ENCODE measurements at regions not wholly inside any gene's neighbourhood (a gene's known extent, or its start where the extent isn't known, plus 50 kb on each side); places are given as distances from the start of the nearest gene placed in this dataset.

- no peak for DNase-seq (ENCODE audit: low spot score)
- no peak for TF ChIP-seq CTCF (IDR thresholded peaks at IDR 0.05; ENCODE audit: borderline replicate concordance, control extremely low read depth, extremely low read depth, insufficient read depth, missing control alignments)
- in situ Hi-C loops (cut with MboI; ENCODE audit: low sequenced_read_pairs, unreplicated experiment) = no loop called here
Observed at GRCh38 chr3:167958141-167958540, 137.6 kb downstream of the GOLIM4 start.

- DNase-seq (ENCODE audit: low spot score) = no peak
- TF ChIP-seq CTCF (IDR thresholded peaks at IDR 0.05; ENCODE audit: borderline replicate concordance, control extremely low read depth, extremely low read depth, insufficient read depth, missing control alignments) = no peak
- in situ Hi-C loops (cut with MboI; ENCODE audit: low sequenced_read_pairs, unreplicated experiment) = no loop called here
Observed at GRCh38 chr3:167952969-167953368, 142.8 kb downstream of the GOLIM4 start.

GRCh38 chr3:167950212-167950611 lies 145.5 kb downstream of the GOLIM4 start:
- no peak for DNase-seq (ENCODE audit: low spot score)
- TF ChIP-seq CTCF (IDR thresholded peaks at IDR 0.05; ENCODE audit: borderline replicate concordance, control extremely low read depth, extremely low read depth, insufficient read depth, missing control alignments) = no peak
- in situ Hi-C loops (cut with MboI; ENCODE audit: low sequenced_read_pairs, unreplicated experiment) = no loop called here

- in situ Hi-C loops (cut with MboI; ENCODE audit: low sequenced_read_pairs, unreplicated experiment) = no loop called here
- no peak for DNase-seq (ENCODE audit: low spot score)
- TF ChIP-seq CTCF (IDR thresholded peaks at IDR 0.05; ENCODE audit: borderline replicate concordance, control extremely low read depth, extremely low read depth, insufficient read depth, missing control alignments) = no peak
Observed at GRCh38 chr3:167941234-167941995, 154.3 kb downstream of the GOLIM4 start.

GRCh38 chr3:167940241-167940640 lies 155.5 kb downstream of the GOLIM4 start:
- DNase-seq (ENCODE audit: low spot score) = no peak
- in situ Hi-C loops (cut with MboI; ENCODE audit: low sequenced_read_pairs, unreplicated experiment) = no loop called here
- no peak for TF ChIP-seq CTCF (IDR thresholded peaks at IDR 0.05; ENCODE audit: borderline replicate concordance, control extremely low read depth, extremely low read depth, insufficient read depth, missing control alignments)

GRCh38 chr3:167938516-167938915 lies 157.2 kb downstream of the GOLIM4 start:
- no peak for DNase-seq (ENCODE audit: low spot score)
- in situ Hi-C loops (cut with MboI; ENCODE audit: low sequenced_read_pairs, unreplicated experiment) = no loop called here
- no peak for TF ChIP-seq CTCF (IDR thresholded peaks at IDR 0.05; ENCODE audit: borderline replicate concordance, control extremely low read depth, extremely low read depth, insufficient read depth, missing control alignments)

Data from GM13976 (cell line).